ENCODE measurements at regions not wholly inside any gene's neighbourhood (a gene's known extent, or its start where the extent isn't known, plus 50 kb on each side); places are given as distances from the start of the nearest gene placed in this dataset.

GRCh38 chr18:14935210-14935609 lies 187.2 kb downstream of the ANKRD30B start:
- no peaks in the 10 kb centered on the region for H3K4me1 ChIP-seq (ENCODE audit: insufficient read depth, low read length)
- CTCF ChIA-PET (ENCODE audit: low intra/inter-chr PET ratio, low total read pairs): no interaction called here
- no peak overlapping the region for H3K4me3 ChIP-seq (replicated peaks in 1 of 3; ENCODE audit: insufficient read depth in 1 of 3, low read depth in 2 of 3, low read length in 3 of 3)
- BruUV-seq (replicated peaks): no TSS peak
- no peaks in the 10 kb centered on the region for H4K20me1 ChIP-seq (ENCODE audit: insufficient read depth, low read length)
- H3K27me3 ChIP-seq (ENCODE audit: control insufficient read depth in 1 of 2, insufficient read depth in 2 of 2, low read length in 2 of 2): no peaks in the 10 kb centered on the region
- TF ChIP-seq HBP1 (CRISPR knock-in tag; IDR thresholded peaks at IDR 0.05; ENCODE audit: low read depth): no peak
- no peak for TF ChIP-seq ESRRA (CRISPR knock-in tag; IDR thresholded peaks at IDR 0.05; ENCODE audit: low read depth)
- TF ChIP-seq GRHL1 (CRISPR knock-in tag; conservative IDR thresholded peaks at IDR 0.05): no peak
- no peak for TF ChIP-seq MTERF4 (CRISPR knock-in tag; IDR thresholded peaks at IDR 0.05)
- TF ChIP-seq RXRB (CRISPR knock-in tag; IDR thresholded peaks at IDR 0.05; ENCODE audit: borderline replicate concordance): no peak
- TF ChIP-seq ATF7 (IDR thresholded peaks at IDR 0.05): no peak
- no peak for TF ChIP-seq ATF7 (CRISPR knock-in tag; IDR thresholded peaks at IDR 0.05)
- TF ChIP-seq ZNF550 (CRISPR knock-in tag; IDR thresholded peaks at IDR 0.05; ENCODE audit: borderline replicate concordance): no peak
- no peak for TF ChIP-seq EEA1 (CRISPR knock-in tag; IDR thresholded peaks at IDR 0.05; ENCODE audit: borderline replicate concordance)
- H3K36me3 ChIP-seq (replicated peaks in 1 of 2; ENCODE audit: control insufficient read depth in 1 of 2, insufficient read depth in 2 of 2, low read length in 2 of 2): no peaks in the 10 kb centered on the region
- no peaks in the 10 kb centered on the region for H3K9me3 ChIP-seq (ENCODE audit: low read length)
- POLR2A ChIA-PET: no interaction called here
- H3K79me2 ChIP-seq (ENCODE audit: insufficient read depth, low read length): no peaks in the 10 kb centered on the region
- ATAC-seq (no peak), DNase-seq (ENCODE audit: low spot score) (no peak), FAIRE-seq (no peak)
- no peak overlapping the region for H3K9ac ChIP-seq (ENCODE audit: insufficient read depth, low read depth, low read length)
- intact Hi-C loops (cut with micrococcal nuclease; ENCODE audit: unreplicated experiment): no loop called here
- in situ Hi-C loops (cut with HindIII; ENCODE audit: extremely low pct_ligation_motif_present, low pct_unique_long_range_greater_than_20kb): no loop called here
- no peak overlapping the region for H3K4me2 ChIP-seq (ENCODE audit: low read depth, low read length)
- 31% methylated on average over 2 of the region's 3 CpGs for WGBS (ENCODE audit: low lambda C conversion rate)
- no peak overlapping the region for H2AFZ ChIP-seq (ENCODE audit: low read length)
- H3K27ac ChIP-seq (ENCODE audit: extremely low read length, insufficient read depth, low read length): no peak overlapping the region
